ENCODE measurements at regions not wholly inside any gene's neighbourhood (a gene's known extent, or its start where the extent isn't known, plus 50 kb on each side); places are given as distances from the start of the nearest gene placed in this dataset.

- Histone ChIP-seq H2AFZ (ENCODE audit: low read length) (no peak overlapping the region), H3K4me2 (ENCODE audit: low read length) (no peak overlapping the region), H3K9me3 (ENCODE audit: low read length) (no peaks in the 10 kb centered on the region), H3K79me2 (ENCODE audit: low read length) (no peaks in the 10 kb centered on the region), H3K9me2 (replicated peaks; ENCODE audit: low read length) (no peaks in the 10 kb centered on the region), H4K20me1 (ENCODE audit: low read length) (no peaks in the 10 kb centered on the region), H3K9ac (ENCODE audit: low read length) (no peak overlapping the region), H3K4me1 (ENCODE audit: insufficient read depth, low read length) (no peaks in the 10 kb centered on the region), H3K27me3 (ENCODE audit: low read length) (no peaks in the 10 kb centered on the region), H3K36me3 (ENCODE audit: low read depth, low read length) (no peaks in the 10 kb centered on the region), H3F3A (ENCODE audit: low read length, unreplicated experiment) (no peaks in the 10 kb centered on the region), H3K27ac (ENCODE audit: low read length) (no peak overlapping the region), H3K4me3 (ENCODE audit: low read length) (no peak overlapping the region)
- intact Hi-C loops (cut with micrococcal nuclease) = no loop called here
- ATAC-seq (no peak), DNase-seq (no peak)
- ChIA-PET CTCF (no interaction called here), POLR2A (ENCODE audit: unreplicated experiment) (interaction anchor here (0.9 kb wide), 1 partner anchor 18 kb away, joined by 6 read pairs; no protein-coding TSS in a partner anchor)
- TF ChIP-seq CTCF (conservative IDR thresholded peaks at IDR 0.05; ENCODE audit: low read depth, low read length) (no peak), EZH2 (IDR thresholded peaks at IDR 0.05; ENCODE audit: low read length, unreplicated experiment) (no peak), EZH2phosphoT487 (IDR thresholded peaks at IDR 0.05; ENCODE audit: borderline replicate concordance, low read length) (no peak)
- BruUV-seq (replicated peaks) = no TSS peak
These were observed 1035.6 kb downstream of the PCDH7 start for GRCh38 chr4:31755751-31756150.

DNA sequence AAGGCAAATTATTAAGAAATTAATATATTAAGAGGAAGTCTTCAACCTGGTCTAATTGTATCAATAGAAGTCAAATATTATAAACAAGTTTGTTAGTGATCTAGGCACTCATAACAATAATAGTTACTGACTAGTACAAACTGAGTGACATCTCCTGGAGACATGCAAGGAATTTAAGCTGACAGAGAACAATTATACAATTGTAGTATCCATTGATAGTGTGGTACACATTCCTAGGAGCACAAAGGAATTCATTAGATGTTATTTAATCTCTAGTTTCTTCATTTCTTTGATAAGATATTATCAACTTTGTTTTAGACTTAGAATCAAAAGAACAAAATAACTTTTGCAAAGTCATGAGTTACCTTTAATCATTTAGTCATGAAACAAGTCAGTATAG lies 1048.6 kb downstream of the PCDH7 start:
- CTCF ChIA-PET = no interaction called here

GRCh38 chr4:31783311-31783710 lies 1063.1 kb downstream of the PCDH7 start:
- POLR2A ChIA-PET (ENCODE audit: unreplicated experiment) = no interaction called here
- no peak overlapping the region for H3K9ac ChIP-seq (ENCODE audit: low read length)
- CTCF ChIA-PET = no interaction called here
- no TSS peak for BruUV-seq (replicated peaks)
- H3K4me1 ChIP-seq (ENCODE audit: insufficient read depth, low read length) = no peaks in the 10 kb centered on the region
- no peak overlapping the region for H3K4me3 ChIP-seq (ENCODE audit: low read length)
- intact Hi-C loops (cut with micrococcal nuclease) = no loop called here
- no peaks in the 10 kb centered on the region for H3K9me3 ChIP-seq (ENCODE audit: low read length)
- H2AFZ ChIP-seq (ENCODE audit: low read length) = no peak overlapping the region
- ATAC-seq (no peak), DNase-seq (no peak)
- H4K20me1 ChIP-seq (ENCODE audit: low read length) = no peaks in the 10 kb centered on the region
- H3K9me2 ChIP-seq (replicated peaks; ENCODE audit: low read length) = no peaks in the 10 kb centered on the region
- H3F3A ChIP-seq (ENCODE audit: low read length, unreplicated experiment) = no peaks in the 10 kb centered on the region
- H3K27ac ChIP-seq (ENCODE audit: low read length) = no peak overlapping the region
- TF ChIP-seq EZH2phosphoT487 (IDR thresholded peaks at IDR 0.05; ENCODE audit: borderline replicate concordance, low read length) = no peak
- TF ChIP-seq CTCF (conservative IDR thresholded peaks at IDR 0.05; ENCODE audit: low read depth, low read length) = no peak
- no peak for TF ChIP-seq EZH2 (IDR thresholded peaks at IDR 0.05; ENCODE audit: low read length, unreplicated experiment)
- no peaks in the 10 kb centered on the region for H3K79me2 ChIP-seq (ENCODE audit: low read length)
- H3K4me2 ChIP-seq (ENCODE audit: low read length) = no peak overlapping the region
- H3K27me3 ChIP-seq (ENCODE audit: low read length) = no peaks in the 10 kb centered on the region
- no peaks in the 10 kb centered on the region for H3K36me3 ChIP-seq (ENCODE audit: low read depth, low read length)

More for the DNA sequence above, 1048.6 kb downstream of the PCDH7 start:
- no peaks in the 10 kb centered on the region for H3K27me3 ChIP-seq (ENCODE audit: low read length)
- no peaks in the 10 kb centered on the region for H3K79me2 ChIP-seq (ENCODE audit: low read length)
- no peak overlapping the region for H3K27ac ChIP-seq (ENCODE audit: low read length)
- H3F3A ChIP-seq (ENCODE audit: low read length, unreplicated experiment) = no peaks in the 10 kb centered on the region
- no peak overlapping the region for H3K9ac ChIP-seq (ENCODE audit: low read length)
- intact Hi-C loops (cut with micrococcal nuclease) = no loop called here
- H3K9me3 ChIP-seq (ENCODE audit: low read length) = no peaks in the 10 kb centered on the region
- POLR2A ChIA-PET (ENCODE audit: unreplicated experiment) = no interaction called here
- H4K20me1 ChIP-seq (ENCODE audit: low read length) = no peaks in the 10 kb centered on the region
- TF ChIP-seq CTCF (conservative IDR thresholded peaks at IDR 0.05; ENCODE audit: low read depth, low read length) = no peak
- TF ChIP-seq EZH2phosphoT487 (IDR thresholded peaks at IDR 0.05; ENCODE audit: borderline replicate concordance, low read length) = no peak
- TF ChIP-seq EZH2 (IDR thresholded peaks at IDR 0.05; ENCODE audit: low read length, unreplicated experiment) = no peak
- no peaks in the 10 kb centered on the region for H3K36me3 ChIP-seq (ENCODE audit: low read depth, low read length)
- ATAC-seq (no peak), DNase-seq (no peak)
- no peaks in the 10 kb centered on the region for H3K4me1 ChIP-seq (ENCODE audit: insufficient read depth, low read length)
- H2AFZ ChIP-seq (ENCODE audit: low read length) = no peak overlapping the region
- no peak overlapping the region for H3K4me2 ChIP-seq (ENCODE audit: low read length)
- BruUV-seq (replicated peaks) = no TSS peak
- no peak overlapping the region for H3K4me3 ChIP-seq (ENCODE audit: low read length)
- no peaks in the 10 kb centered on the region for H3K9me2 ChIP-seq (replicated peaks; ENCODE audit: low read length)
